ENCODE measurements at regions not wholly inside any gene's neighbourhood (a gene's known extent, or its start where the extent isn't known, plus 50 kb on each side); places are given as distances from the start of the nearest gene placed in this dataset.
A peak's percentile ranks its signal among the peaks of the same experiment; 100 is the strongest.
"Not testable (repeated sequence)": the region's sequence is repeated elsewhere in the genome, so short reads cannot be mapped to it uniquely, and the experiment has no call there.

- FAIRE-seq: no peak
- DNase-seq (ENCODE audit: low spot score): no peak
Measured at GRCh38 chr4:94011190-94011589, 182.6 kb downstream of the ATOH1 start.

DNA sequence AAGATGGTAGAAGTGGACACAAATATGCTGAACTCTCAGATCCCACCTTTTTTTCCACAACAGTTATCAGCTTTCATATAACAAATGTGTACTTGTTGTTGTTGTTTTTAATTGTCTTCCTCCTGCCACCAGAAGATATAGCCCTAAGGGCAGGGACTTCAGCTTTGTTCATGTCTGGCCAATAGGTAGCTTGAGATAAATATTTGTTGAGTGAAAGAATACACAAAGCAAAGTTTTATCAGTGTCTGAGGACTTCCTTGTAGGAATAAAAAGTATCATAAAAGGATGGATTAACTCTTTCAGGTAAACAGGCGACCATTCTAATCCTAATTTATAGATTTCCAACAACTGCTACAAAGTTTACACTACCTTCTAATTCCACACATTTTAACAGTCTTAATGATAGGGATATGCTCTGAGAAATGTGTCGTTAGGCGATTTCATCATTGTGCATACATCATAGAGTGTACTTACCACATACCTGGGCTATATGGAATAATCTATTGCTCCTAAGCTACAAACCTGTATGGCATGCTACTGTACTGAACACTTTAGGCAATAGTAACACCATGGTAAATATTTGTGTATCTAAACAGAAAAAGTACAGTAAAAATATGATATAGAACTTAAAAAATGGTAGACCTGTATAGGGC is 186.1 kb downstream of the ATOH1 start:
- no peak for DNase-seq (ENCODE audit: low spot score)
- FAIRE-seq: no peak

DNA sequence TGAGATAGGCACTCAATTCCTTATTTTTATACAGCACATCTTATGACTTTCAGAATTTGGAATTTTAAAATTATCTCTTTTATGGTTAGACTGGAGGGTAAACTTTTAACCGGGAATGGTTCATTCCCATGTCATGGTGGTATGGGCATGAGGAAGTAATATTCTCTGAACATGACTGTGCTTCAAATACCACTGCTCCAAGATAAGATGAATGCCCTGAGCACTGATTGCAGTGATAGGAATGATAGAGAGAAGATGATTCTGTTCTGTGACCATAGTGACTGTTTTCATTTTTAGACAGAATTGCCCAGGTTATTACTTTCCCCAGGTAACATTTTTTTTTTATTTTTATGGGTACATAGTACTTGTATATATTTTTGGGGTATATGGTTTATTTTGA is 187.4 kb downstream of the ATOH1 start:
- no peak for DNase-seq (ENCODE audit: low spot score)
- no peak for FAIRE-seq

- FAIRE-seq (no peak), DNase-seq (ENCODE audit: low spot score) (no peak)
Measured at GRCh38 chr4:94032754-94033153, 174.9 kb upstream of the SMARCAD1 start.

DNA sequence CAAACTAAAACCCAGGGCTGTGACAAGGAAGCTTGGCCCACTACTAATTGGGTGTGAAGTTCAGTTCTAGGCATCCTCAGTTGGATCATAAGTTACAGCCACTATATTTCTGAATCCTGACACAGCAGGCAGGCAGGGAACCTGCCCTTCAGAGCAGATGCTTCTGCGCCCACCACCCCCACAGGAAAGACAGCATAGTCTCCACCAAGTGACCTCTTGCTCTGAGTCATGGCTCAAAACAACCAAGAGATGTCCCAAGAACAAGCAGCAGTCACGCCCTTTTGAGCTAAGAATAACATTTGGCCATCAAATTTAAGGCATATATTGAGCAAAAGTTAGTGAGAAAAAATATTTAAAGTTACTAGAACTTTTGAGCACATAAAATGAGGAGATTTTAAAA is 170.7 kb upstream of the SMARCAD1 start:
- DNase-seq (ENCODE audit: low spot score) (peak; percentile 29), FAIRE-seq (peak; percentile 35)

GRCh38 chr4:94038195-94038594 is 169.5 kb upstream of the SMARCAD1 start:
- no peak for DNase-seq (ENCODE audit: low spot score)
- FAIRE-seq: no peak

DNA sequence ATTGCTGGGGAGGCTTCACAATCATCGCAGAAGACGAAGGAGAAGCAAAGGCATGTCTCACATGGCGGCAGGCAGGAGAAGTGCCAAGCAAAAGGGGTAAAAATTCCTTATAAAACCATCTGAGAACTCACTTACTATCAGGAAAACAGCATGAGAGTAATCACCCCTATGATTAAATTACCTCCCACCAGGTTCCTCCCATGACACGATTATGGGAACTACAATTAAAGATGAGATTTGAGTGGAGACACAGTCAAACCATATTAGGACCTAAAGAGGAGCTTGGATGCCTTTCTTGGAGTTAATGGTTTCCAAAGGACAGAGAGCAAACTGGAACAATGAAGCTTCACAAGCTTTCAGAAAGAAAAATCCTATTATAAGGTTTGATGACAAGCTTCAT is 168.4 kb upstream of the SMARCAD1 start:
- DNase-seq (ENCODE audit: low spot score) (no peak), FAIRE-seq (no peak)

DNA sequence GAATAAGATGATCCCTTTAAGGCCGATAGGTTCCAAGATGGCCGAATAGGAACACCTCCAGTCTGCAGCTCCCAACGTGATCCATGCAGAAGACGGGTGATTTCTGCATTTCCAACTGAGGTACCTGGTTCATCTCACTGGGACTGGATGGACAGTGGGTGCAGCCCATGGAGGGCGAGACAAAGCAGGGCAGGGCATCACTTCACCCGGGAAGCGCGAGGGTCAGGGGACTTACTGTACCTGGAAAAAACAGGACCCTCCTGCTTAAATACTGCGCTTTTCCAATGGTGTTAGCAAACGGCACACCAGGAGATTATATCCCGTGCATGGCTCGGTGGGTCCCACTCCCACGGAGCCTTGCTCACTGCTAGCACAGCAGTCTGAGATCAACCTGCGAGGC is 163.2 kb upstream of the SMARCAD1 start:
- not testable (repeated sequence) for DNase-seq (ENCODE audit: low spot score); FAIRE-seq

DNA sequence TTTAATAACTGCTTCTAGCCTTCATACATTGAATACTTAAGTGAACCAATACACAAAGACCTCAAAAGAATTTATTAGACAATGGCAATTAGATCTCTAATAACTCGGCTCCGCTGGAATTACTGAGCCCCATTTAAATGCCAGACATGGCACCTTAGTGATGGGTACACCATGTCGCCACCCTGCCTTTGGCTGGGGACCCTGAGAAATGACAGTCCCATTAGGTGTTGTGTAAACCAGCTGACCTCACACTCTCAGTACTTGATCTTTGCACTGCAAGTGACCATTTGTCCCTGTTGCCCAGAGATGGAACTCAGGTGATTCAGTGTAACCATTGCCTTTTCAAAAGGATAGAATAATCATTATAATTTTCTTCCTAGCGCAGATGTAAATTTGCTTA is 144.6 kb upstream of the SMARCAD1 start:
- DNase-seq (ENCODE audit: low spot score) (no peak), FAIRE-seq (no peak)

DNA sequence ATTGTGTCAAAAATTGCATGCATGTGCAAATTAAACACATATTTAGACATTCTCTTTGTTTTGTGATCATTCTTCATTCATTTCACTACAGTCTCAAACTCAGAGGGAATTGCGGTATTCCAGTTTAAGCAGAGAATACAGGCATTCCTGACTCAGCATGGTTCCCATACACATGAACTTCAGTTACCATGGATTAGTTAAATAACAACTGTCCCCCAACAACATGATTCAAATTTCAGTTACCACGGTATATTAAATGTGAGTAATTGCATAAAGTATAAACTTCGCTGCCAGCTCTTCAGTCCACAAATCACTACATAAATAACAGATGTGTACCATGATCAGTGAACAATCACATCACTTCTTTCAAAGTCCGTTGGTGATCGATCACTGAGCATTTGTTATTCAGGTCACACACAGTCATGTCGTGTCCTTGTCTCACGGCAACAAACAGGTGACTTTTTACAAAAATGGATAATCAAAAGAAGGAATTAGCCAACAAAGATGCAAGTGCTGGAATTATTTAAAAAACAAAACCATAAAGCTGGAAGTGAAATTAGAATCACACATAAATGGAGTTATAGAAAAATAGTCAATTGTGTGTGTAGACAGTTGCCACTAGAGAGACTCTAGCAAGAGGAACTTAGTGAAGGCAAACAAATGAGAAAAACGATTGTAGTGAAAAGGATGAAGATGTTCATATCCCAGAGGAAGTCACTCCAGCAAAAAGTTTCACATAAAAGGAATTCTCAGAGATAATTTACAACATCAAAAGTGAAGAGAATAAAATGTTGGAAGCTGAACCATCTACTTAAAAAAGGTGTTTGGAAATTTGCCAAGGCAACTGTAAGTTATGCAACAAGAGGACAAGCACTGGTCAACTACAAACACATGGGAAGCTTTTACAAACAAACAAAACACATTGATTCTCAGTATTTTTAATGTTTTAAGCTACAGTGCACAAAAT is 138.6 kb upstream of the SMARCAD1 start:
- FAIRE-seq: peak; percentile 32
- no peak for DNase-seq (ENCODE audit: low spot score)

DNA sequence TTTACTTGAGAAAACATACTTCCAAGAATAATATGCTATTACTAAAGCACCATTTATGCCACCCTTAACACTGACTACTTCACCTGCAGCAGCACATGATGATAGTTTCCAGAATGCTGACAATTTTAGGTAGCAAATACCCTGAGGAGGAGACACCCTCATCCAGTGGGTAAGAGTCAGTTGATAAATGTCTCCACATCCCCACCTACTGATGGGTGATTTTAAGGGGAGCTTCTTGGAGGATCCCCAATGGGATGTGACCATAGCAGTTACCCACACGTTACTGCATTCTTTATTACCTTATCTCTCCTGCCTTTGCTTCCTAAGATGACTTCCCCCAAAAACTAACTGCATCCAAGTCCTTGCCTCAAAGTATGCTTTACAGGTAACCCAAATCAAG is 131.2 kb upstream of the SMARCAD1 start:
- FAIRE-seq: no peak
- peak; percentile 10 for DNase-seq (ENCODE audit: low spot score)

- no peak for DNase-seq (ENCODE audit: low spot score)
- no peak for FAIRE-seq
Measured at GRCh38 chr4:94084155-94084554, 123.5 kb upstream of the SMARCAD1 start.

GRCh38 chr4:94099141-94099540 is 108.5 kb upstream of the SMARCAD1 start:
- not testable (repeated sequence) for FAIRE-seq; DNase-seq (ENCODE audit: low spot score)

GRCh38 chr4:94112644-94113043 is 95.0 kb upstream of the SMARCAD1 start:
- DNase-seq (ENCODE audit: low spot score): no peak
- FAIRE-seq: no peak

- FAIRE-seq: no peak
Measured at GRCh38 chr4:94115687-94116086, 92.0 kb upstream of the SMARCAD1 start.

GRCh38 chr4:94116842-94117241 is 90.8 kb upstream of the SMARCAD1 start:
- no peak for FAIRE-seq
- no peak for DNase-seq (ENCODE audit: low spot score)

More at GRCh38 chr4:94115687-94116086, 92.0 kb upstream of the SMARCAD1 start:
- no peak for DNase-seq (ENCODE audit: low spot score)

DNA sequence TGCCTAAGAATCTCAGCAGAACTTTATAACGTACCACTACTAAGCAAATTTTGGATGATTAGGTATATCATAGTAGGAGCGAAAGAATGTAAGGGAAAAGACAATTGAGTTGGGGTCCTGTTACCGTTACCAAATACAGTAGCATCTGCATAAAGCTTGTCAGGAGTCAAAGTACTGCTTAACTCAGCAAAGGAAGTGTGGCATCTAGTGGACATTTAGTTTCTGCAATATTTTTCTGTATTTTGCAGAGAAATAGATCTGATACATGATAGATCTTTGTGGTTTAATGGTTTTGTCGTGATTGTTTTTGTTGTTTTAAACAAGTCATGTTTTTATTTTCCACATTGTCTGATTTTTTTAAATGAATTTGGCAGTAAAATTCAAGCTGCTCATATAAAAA is 81.0 kb upstream of the SMARCAD1 start:
- no peak for DNase-seq (ENCODE audit: low spot score)
- FAIRE-seq: no peak

- FAIRE-seq (no peak), DNase-seq (ENCODE audit: low spot score) (peak; percentile 30)
Measured at GRCh38 chr4:94127707-94128328, 79.8 kb upstream of the SMARCAD1 start.

- DNase-seq (ENCODE audit: low spot score) (no peak), FAIRE-seq (no peak)
Measured at GRCh38 chr4:94131212-94131611, 76.5 kb upstream of the SMARCAD1 start.

- no peak for FAIRE-seq
- no peak for DNase-seq (ENCODE audit: low spot score)
Measured at GRCh38 chr4:94135701-94136100, 72.0 kb upstream of the SMARCAD1 start.

DNA sequence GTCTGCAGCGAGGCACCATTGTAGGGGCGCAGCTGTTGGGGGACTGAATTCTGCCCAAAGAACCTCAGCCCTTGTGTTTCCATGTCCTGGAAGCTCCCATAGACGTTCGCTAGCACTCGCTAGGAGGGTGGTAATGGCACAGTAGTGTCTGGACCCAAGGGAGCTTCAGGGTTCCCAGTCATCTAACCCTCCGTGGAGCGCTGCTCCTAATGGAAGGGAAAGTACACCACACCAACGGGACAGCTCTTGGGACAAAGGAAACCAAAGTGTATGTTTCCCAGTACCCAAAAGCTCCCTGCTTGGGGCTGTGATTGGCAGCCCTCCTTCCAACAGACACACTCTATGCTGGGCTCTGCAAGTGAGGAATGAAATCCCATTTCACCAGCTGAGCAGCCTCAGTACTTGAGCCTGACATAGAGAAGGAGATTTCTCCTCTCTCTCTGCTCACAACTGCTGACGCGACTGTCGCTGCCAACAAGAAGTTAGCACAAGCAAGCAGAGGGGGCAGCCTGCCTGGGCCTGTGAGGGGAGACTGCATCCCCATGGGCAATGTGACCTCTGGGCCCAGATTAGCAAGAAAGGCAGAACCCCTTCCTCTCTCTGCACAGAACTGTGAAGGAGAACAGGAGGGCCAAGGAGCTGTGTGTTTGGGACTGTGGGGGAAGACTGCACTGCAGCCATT is 67.6 kb upstream of the SMARCAD1 start:
- no peak for FAIRE-seq
- DNase-seq (ENCODE audit: low spot score): no peak

DNA sequence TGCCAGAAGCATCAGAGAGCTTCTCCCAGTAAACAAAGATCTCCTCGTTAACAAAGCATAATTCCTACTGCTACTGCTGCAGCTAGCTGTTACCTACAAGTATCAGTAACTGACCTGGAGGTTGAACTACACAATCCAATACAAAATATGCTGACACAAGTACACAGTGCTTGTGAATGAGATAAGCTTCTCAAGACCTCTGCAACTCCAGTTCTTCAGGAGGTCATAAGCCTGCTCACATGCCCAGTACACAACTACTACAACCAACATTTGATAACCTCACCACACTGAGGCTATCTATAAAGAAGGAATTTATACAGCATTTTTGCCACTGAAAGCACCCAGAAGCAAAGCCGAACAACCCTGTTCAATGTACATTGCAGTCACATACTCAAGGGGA is 66.7 kb upstream of the SMARCAD1 start:
- no peak for FAIRE-seq
- DNase-seq (ENCODE audit: low spot score): no peak

All from urothelium cell line (cell line).